Liver (tissue), 8 donors: ENCODE measurements at regions not wholly inside any gene's neighbourhood (a gene's known extent, or its start where the extent isn't known, plus 50 kb on each side); places are given as distances from the start of the nearest gene placed in this dataset.

Experiments used
- DNase-seq: peaks from one replicate; pipeline ENCODE4 v3.0.0-alpha.2; 2017; ENCODE audit warnings: low spot score
- H3K27ac ChIP-seq, 2 donors: one replicate each; pipeline ENCODE4 v1.7.0; 2013; ENCODE audit warnings: inconsistent platforms in 2 of 2, low read length in 2 of 2, control low read depth in 1 of 2, low read depth in 1 of 2, mild to moderate bottlenecking in 1 of 2
- H3K27me3 ChIP-seq, 4 donors: one replicate each; pipeline versions ENCODE4 v1.6.1 to v1.7.0; 2013; ENCODE audit warnings: low read length in 3 of 4, inconsistent platforms in 1 of 4, mild to moderate bottlenecking in 1 of 4, moderate library complexity in 1 of 4; ENCODE audit not compliant: control insufficient read depth in 4 of 4, insufficient read depth in 4 of 4
- H3K36me3 ChIP-seq, 4 donors: one replicate each; pipeline versions ENCODE4 v1.6.1 to v1.7.0; 2013; ENCODE audit warnings: low read length in 3 of 4, mild to moderate bottlenecking in 3 of 4, low read depth in 1 of 4, moderate library complexity in 1 of 4; ENCODE audit not compliant: control insufficient read depth in 4 of 4, insufficient read depth in 3 of 4
- H3K4me1 ChIP-seq, 4 donors: one replicate each; pipeline versions ENCODE4 v1.6.1 to v1.7.0; 2013; ENCODE audit warnings: low read length in 3 of 4, mild to moderate bottlenecking in 3 of 4, moderate library complexity in 1 of 4; ENCODE audit not compliant: control insufficient read depth in 4 of 4, insufficient read depth in 4 of 4
- H3K4me3 ChIP-seq, 3 donors: one replicate each; pipeline versions ENCODE4 v1.6.1 to v1.7.0; 2013; ENCODE audit warnings: low read length in 3 of 3, control low read depth in 1 of 3, low read depth in 1 of 3, mild to moderate bottlenecking in 1 of 3
- H3K9ac ChIP-seq, 2 donors: one replicate each; pipeline ENCODE4 v1.7.0; 2013; ENCODE audit warnings: low read length in 2 of 2, mild to moderate bottlenecking in 2 of 2, moderate library complexity in 2 of 2, control low read depth in 1 of 2, low read depth in 1 of 2
- H3K9me3 ChIP-seq, 4 donors: one replicate each; pipeline versions ENCODE4 v1.6.1 to v1.7.0; 2013; ENCODE audit warnings: low read length in 3 of 4; ENCODE audit not compliant: control insufficient read depth in 4 of 4
- ATF3 ChIP-seq: IDR thresholded peaks from 2 replicates; pipeline ENCODE4 v1.6.1; 2016; ENCODE audit warnings: antibody characterized with exemption
- CTCF ChIP-seq: fragments of 150-350 bp; IDR thresholded peaks from 2 replicates; pipeline ENCODE4 v1.5.1; 2017; ENCODE audit warnings: improper control_type of control experiment, low read depth, low read length; ENCODE audit not compliant: missing input control
- EGR1 ChIP-seq, 2 donors: IDR thresholded peaks; 2 replicates each; pipeline ENCODE4 v1.6.1; 2016 to 2018; ENCODE audit warnings: antibody characterized with exemption in 2 of 2, low read depth in 2 of 2
- FOXA1 ChIP-seq: IDR thresholded peaks from 2 replicates; pipeline ENCODE4 v1.6.1; 2016; ENCODE audit warnings: antibody characterized with exemption
- GABPA ChIP-seq, 2 donors: IDR thresholded peaks in 1 of 2; conservative IDR thresholded peaks in 1 of 2; 2 replicates each; pipeline ENCODE4 v1.6.1; 2016; ENCODE audit warnings: antibody characterized with exemption in 2 of 2, mild to moderate bottlenecking in 1 of 2, moderate library complexity in 1 of 2
- HNF4A ChIP-seq, 2 donors: conservative IDR thresholded peaks; 2 replicates each; pipeline ENCODE4 v1.6.1; 2016; ENCODE audit warnings: antibody characterized with exemption in 2 of 2, mild to moderate bottlenecking in 2 of 2
- JUND ChIP-seq, 2 donors: IDR thresholded peaks; 2 replicates each; pipeline ENCODE4 v1.6.1; 2016; ENCODE audit warnings: antibody characterized with exemption in 2 of 2
- MAX ChIP-seq: IDR thresholded peaks from 2 replicates; pipeline ENCODE4 v1.6.1; 2016; ENCODE audit warnings: antibody characterized with exemption
- NR2F2 ChIP-seq: IDR thresholded peaks from 2 replicates; pipeline ENCODE4 v1.6.1; 2016; ENCODE audit warnings: antibody characterized with exemption
- RAD21 ChIP-seq, 2 donors: IDR thresholded peaks; 2 replicates each; pipeline ENCODE4 v1.6.1; 2016; ENCODE audit warnings: antibody characterized with exemption in 2 of 2, mild to moderate bottlenecking in 2 of 2
- REST ChIP-seq: IDR thresholded peaks from 2 replicates; pipeline ENCODE4 v1.6.1; 2016; ENCODE audit warnings: antibody characterized with exemption, mild to moderate bottlenecking
- RXRA ChIP-seq, 2 donors: IDR thresholded peaks; 2 replicates each; pipeline ENCODE4 v1.6.1; 2017 to 2018; ENCODE audit warnings: antibody characterized with exemption in 2 of 2, mild to moderate bottlenecking in 1 of 2
- TAF1 ChIP-seq: conservative IDR thresholded peaks from 2 replicates; pipeline ENCODE4 v1.6.1; 2016; ENCODE audit warnings: antibody characterized with exemption, mild to moderate bottlenecking
- YY1 ChIP-seq: IDR thresholded peaks from 2 replicates; pipeline ENCODE4 v1.6.1; 2016; ENCODE audit warnings: antibody characterized with exemption, mild to moderate bottlenecking
- ZBTB33 ChIP-seq: IDR thresholded peaks from 2 replicates; pipeline ENCODE4 v1.6.1; 2016; ENCODE audit warnings: antibody characterized with exemption
- WGBS: extraction: QIAGEN DNeasy Blood & Tissue Kit; methylation state at CpG from one replicate; pipeline ENCODE4 v1.1.7; 2013; 5-methylcytosine and 5-hydroxymethylcytosine counted together
- donor health status: healthy.
- donor health status: healthy.
- donor health status: healthy.
- donor health status: healthy.
- donor health status: healthy.

GRCh38 chr10:25758041-25758457, 176.0 kb upstream of the MYO3A start:
- Histone ChIP-seq H3K9ac (no peak overlapping the region), H3K9me3 (no peaks in the 10 kb centered on the region), H3K4me3 (no peak overlapping the region), H3K36me3 (no peaks in the 10 kb centered on the region), H3K27me3 (no peaks in the 10 kb centered on the region), H3K4me1 (no peaks in the 10 kb centered on the region), H3K27ac (no peak overlapping the region)
- TF ChIP-seq CTCF (peak; percentile 20), RAD21 (IDR thresholded peaks at IDR 0.05) (peak; percentile 56 to 64), FOXA1 (no peak)
- DNase-seq: no peak

- Histone ChIP-seq H3K27me3 (no peaks in the 10 kb centered on the region), H3K4me1 (no peaks in the 10 kb centered on the region), H3K27ac (no peak overlapping the region), H3K36me3 (no peaks in the 10 kb centered on the region), H3K4me3 (no peak overlapping the region), H3K9ac (no peak overlapping the region), H3K9me3 (no peaks in the 10 kb centered on the region)
- TF ChIP-seq ZBTB33: no peak
- TF ChIP-seq EGR1 (IDR thresholded peaks at IDR 0.05; ENCODE audit: low read depth in 2 of 2): no peak
- TF ChIP-seq NR2F2: no peak
- TF ChIP-seq RAD21 (IDR thresholded peaks at IDR 0.05): no peak
- TF ChIP-seq REST: no peak
- no peak for TF ChIP-seq MAX
- TF ChIP-seq TAF1: no peak
- no peak for TF ChIP-seq CTCF
- no peak for TF ChIP-seq JUND (IDR thresholded peaks at IDR 0.05)
- TF ChIP-seq RXRA (IDR thresholded peaks at IDR 0.05): no peak
- TF ChIP-seq GABPA (IDR thresholded peaks at IDR 0.05 in 1 of 2, conservative IDR thresholded peaks at IDR 0.05 in 1 of 2): no peak
- TF ChIP-seq FOXA1: no peak
- TF ChIP-seq ATF3: no peak
- TF ChIP-seq HNF4A (conservative IDR thresholded peaks at IDR 0.05): no peak
- no peak for TF ChIP-seq YY1
- WGBS: 10% methylated on average over 1 of the region's 1 CpG
- DNase-seq: no peak
Measured at GRCh38 chr10:25758511-25758910, 175.5 kb upstream of the MYO3A start.
